CD14-positive monocyte (primary cell): ENCODE measurements at regions not wholly inside any gene's neighbourhood (a gene's known extent, or its start where the extent isn't known, plus 50 kb on each side); places are given as distances from the start of the nearest gene placed in this dataset.

Experiments
- DNase-seq, 3 donors: peaks; one replicate each; pipeline ENCODE4 v3.0.0-alpha.2; 2011 to 2022
- H2AFZ ChIP-seq: 2 replicates; pipeline ENCODE4 v1.6.0; 2012; ENCODE audit warnings: mild to moderate bottlenecking, low read depth, low read length, inconsistent platforms; ENCODE audit not compliant: insufficient read depth, poor library complexity, severe bottlenecking
- H3K27ac ChIP-seq, 2 donors: 1 replicate in 1 of 2; 2 replicates in 1 of 2; pipeline ENCODE4 v1.5.1; 2012 to 2013; ENCODE audit warnings: low read length in 2 of 2, control low read depth in 1 of 2, inconsistent platforms in 1 of 2, low read depth in 1 of 2, mild to moderate bottlenecking in 1 of 2
- H3K27me3 ChIP-seq, 2 donors: one replicate each; pipeline versions ENCODE4 v1.6.0 to v1.6.1; 2011 to 2013; ENCODE audit warnings: low read length in 2 of 2; ENCODE audit not compliant: control insufficient read depth in 2 of 2, insufficient read depth in 2 of 2
- H3K36me3 ChIP-seq, 2 donors: replicated peaks in 1 of 2; 1 replicate in 1 of 2; 2 replicates in 1 of 2; pipeline versions ENCODE4 v1.5.1 to v1.6.1; 2012 to 2013; ENCODE audit warnings: low read length in 2 of 2, control low read depth in 1 of 2, inconsistent platforms in 1 of 2, mild to moderate bottlenecking in 1 of 2; ENCODE audit not compliant: insufficient read depth in 2 of 2, control insufficient read depth in 1 of 2
- H3K4me1 ChIP-seq, 2 donors: 1 replicate in 1 of 2; 2 replicates in 1 of 2; pipeline versions ENCODE4 v1.5.1 to v1.6.1; 2012 to 2013; ENCODE audit warnings: low read length in 2 of 2, control low read depth in 1 of 2, inconsistent platforms in 1 of 2, mild to moderate bottlenecking in 1 of 2, moderate library complexity in 1 of 2; ENCODE audit not compliant: insufficient read depth in 2 of 2, control insufficient read depth in 1 of 2
- H3K4me2 ChIP-seq: replicated peaks from 2 replicates; pipeline ENCODE3; 2012; ENCODE audit warnings: low read length, moderate library complexity, mild to moderate bottlenecking; ENCODE audit not compliant: poor library complexity, severe bottlenecking; ENCODE audit errors: extremely low read depth
- H3K4me3 ChIP-seq, 3 experiments: fragments of 200-600 bp in 1 of 3; sonication (generic) in 1 of 3; replicated peaks in 1 of 3; 1 replicate in 2 of 3; 2 replicates in 1 of 3; pipeline ENCODE4 v1.5.1; 2011 to 2013; ENCODE audit warnings: low read length in 3 of 3, mild to moderate bottlenecking in 3 of 3, control low read depth in 2 of 3, low read depth in 2 of 3, inconsistent platforms in 1 of 3, moderate library complexity in 1 of 3
- H3K79me2 ChIP-seq: 2 replicates; pipeline ENCODE4 v1.6.0; 2012; ENCODE audit warnings: mild to moderate bottlenecking, control low read depth, inconsistent platforms, low read length, moderate library complexity; ENCODE audit not compliant: insufficient read depth
- H3K9ac ChIP-seq: 2 replicates; pipeline ENCODE4 v1.6.0; 2017; ENCODE audit warnings: low read length, mild to moderate bottlenecking; ENCODE audit not compliant: insufficient read depth, poor library complexity, severe bottlenecking
- H3K9me3 ChIP-seq, 2 donors: replicated peaks in 1 of 2; 1 replicate in 1 of 2; 2 replicates in 1 of 2; pipeline versions ENCODE4 v1.5.1 to v1.6.1; 2012 to 2013; ENCODE audit warnings: low read length in 2 of 2, control low read depth in 1 of 2; ENCODE audit not compliant: control insufficient read depth in 1 of 2, insufficient read depth in 1 of 2
- H4K20me1 ChIP-seq: 2 replicates; pipeline ENCODE4 v1.6.0; 2012; ENCODE audit warnings: mild to moderate bottlenecking, low read length, control low read depth, moderate library complexity; ENCODE audit not compliant: insufficient read depth
- H3K27ac Mint-ChIP-seq, 7 donors: one replicate each; pipeline ENCODE4 v1.8.0; 2020; ENCODE audit warnings: mild to moderate bottlenecking in 7 of 7, mixed read lengths in 7 of 7, moderate library complexity in 6 of 7, inconsistent platforms in 2 of 7
- H3K27me3 Mint-ChIP-seq, 3 donors: one replicate each; pipeline ENCODE4 v1.8.0; 2021 to 2022; ENCODE audit warnings: low read depth in 3 of 3, mild to moderate bottlenecking in 3 of 3, mixed read lengths in 3 of 3, moderate library complexity in 3 of 3, inconsistent platforms in 1 of 3
- H3K36me3 Mint-ChIP-seq, 2 donors: one replicate each; pipeline ENCODE4 v1.8.0; 2020; ENCODE audit warnings: mixed read lengths in 2 of 2, inconsistent platforms in 1 of 2, mild to moderate bottlenecking in 1 of 2
- H3K4me1 Mint-ChIP-seq: one replicate; pipeline ENCODE4 v1.8.0; 2020; ENCODE audit warnings: mild to moderate bottlenecking, mixed read lengths
- H3K4me3 Mint-ChIP-seq, 2 donors: one replicate each; pipeline ENCODE4 v1.8.0; 2020; ENCODE audit warnings: mild to moderate bottlenecking in 2 of 2, mixed read lengths in 2 of 2, moderate library complexity in 1 of 2
- H3K9me3 Mint-ChIP-seq, 7 donors: one replicate each; pipeline ENCODE4 v1.8.0; 2020 to 2022; ENCODE audit warnings: mixed read lengths in 7 of 7, mild to moderate bottlenecking in 6 of 7, moderate library complexity in 6 of 7, inconsistent platforms in 2 of 7
- WGBS: methylation state at CpG from one replicate; pipeline ENCODE4 v1.1.5; 2013; ENCODE audit warnings: missing lambda C conversion rate; ENCODE audit not compliant: insufficient coverage; 5-methylcytosine and 5-hydroxymethylcytosine counted together
- intact Hi-C, 2 donors: fragments of 100-400 bp; cut with micrococcal nuclease; formaldehyde crosslinking; loops; one replicate each; pipeline versions ENCODE4 v1.15.0 to v1.15.1; 2023
- TF ChIP-seq, protein P1 (sequence below): fragments of 200-600 bp; IDR thresholded peaks from one replicate; pipeline ENCODE4 v1.8.0; 2022; ENCODE audit warnings: antibody characterized with exemption, mild to moderate bottlenecking

DNA sequence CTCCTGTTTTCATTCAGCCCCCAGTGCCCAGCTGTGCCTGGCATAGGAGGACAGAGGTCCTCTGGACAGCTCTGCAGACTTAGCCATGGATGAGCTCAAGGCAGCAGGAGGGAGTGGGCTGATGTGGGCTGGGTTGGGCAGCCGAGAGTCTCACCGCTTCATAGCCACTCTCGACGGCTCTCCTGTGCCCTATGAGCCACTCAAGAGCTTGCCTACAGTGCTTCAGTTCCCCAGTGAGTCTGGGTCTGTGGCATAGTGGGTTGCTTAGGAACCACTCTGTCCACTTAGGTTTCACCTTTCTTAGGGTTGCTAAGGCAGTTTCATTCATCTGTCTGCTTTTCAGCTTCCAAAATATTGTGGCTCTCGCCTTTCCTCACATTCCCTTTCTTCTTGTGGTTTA lies 296.8 kb downstream of the ICE1 start:
- H3K4me2 ChIP-seq: no peak overlapping the region
- H3K4me1 ChIP-seq: no peaks in the 10 kb centered on the region
- no peaks in the 10 kb centered on the region for H3K79me2 ChIP-seq
- Mint-ChIP-seq H3K27me3 (no peaks in the 10 kb centered on the region), H3K27ac (no peak overlapping the region), H3K4me3 (no peak overlapping the region), H3K4me1 (no peaks in the 10 kb centered on the region), H3K9me3 (peaks cover 0 to 19% (median 7%) of the 10 kb centered on the region in 7 donors), H3K36me3 (no peaks in the 10 kb centered on the region)
- TF ChIP-seq, protein P1, sequence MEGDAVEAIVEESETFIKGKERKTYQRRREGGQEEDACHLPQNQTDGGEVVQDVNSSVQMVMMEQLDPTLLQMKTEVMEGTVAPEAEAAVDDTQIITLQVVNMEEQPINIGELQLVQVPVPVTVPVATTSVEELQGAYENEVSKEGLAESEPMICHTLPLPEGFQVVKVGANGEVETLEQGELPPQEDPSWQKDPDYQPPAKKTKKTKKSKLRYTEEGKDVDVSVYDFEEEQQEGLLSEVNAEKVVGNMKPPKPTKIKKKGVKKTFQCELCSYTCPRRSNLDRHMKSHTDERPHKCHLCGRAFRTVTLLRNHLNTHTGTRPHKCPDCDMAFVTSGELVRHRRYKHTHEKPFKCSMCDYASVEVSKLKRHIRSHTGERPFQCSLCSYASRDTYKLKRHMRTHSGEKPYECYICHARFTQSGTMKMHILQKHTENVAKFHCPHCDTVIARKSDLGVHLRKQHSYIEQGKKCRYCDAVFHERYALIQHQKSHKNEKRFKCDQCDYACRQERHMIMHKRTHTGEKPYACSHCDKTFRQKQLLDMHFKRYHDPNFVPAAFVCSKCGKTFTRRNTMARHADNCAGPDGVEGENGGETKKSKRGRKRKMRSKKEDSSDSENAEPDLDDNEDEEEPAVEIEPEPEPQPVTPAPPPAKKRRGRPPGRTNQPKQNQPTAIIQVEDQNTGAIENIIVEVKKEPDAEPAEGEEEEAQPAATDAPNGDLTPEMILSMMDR: no peak
- H3K9me3 ChIP-seq: peaks cover 5 to 9% of the 10 kb centered on the region in 2 donors
- H3K36me3 ChIP-seq: no peaks in the 10 kb centered on the region
- no peak overlapping the region for H3K27ac ChIP-seq
- no peaks in the 10 kb centered on the region for H3K27me3 ChIP-seq
- no peaks in the 10 kb centered on the region for H4K20me1 ChIP-seq
- DNase-seq: no peak
- intact Hi-C loops: no loop called here
- H3K4me3 ChIP-seq: no peak overlapping the region
- H3K9ac ChIP-seq: no peak overlapping the region
- WGBS: 100% methylated on average over 2 of the region's 5 CpGs
- H2AFZ ChIP-seq: no peak overlapping the region

DNA sequence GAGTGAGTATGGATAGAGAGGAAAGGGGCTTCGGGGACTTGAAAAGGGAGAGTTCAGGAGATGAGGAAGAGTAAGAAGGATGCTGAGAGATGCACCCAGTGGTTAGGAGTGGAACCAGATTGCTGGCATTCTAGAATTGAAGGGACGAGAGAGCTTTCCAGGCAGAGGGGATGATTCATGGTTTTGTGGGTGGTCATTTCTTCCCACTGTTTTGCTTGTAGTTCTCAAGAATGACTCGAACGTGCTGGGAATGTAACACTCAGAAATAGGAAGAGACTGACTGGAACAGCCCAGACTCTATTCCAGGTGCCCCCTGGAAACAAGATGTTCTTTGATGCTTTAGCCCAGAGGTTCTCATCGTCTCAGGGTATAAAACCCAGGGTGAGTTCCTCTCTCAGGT lies 294.2 kb downstream of the ICE1 start:
- Mint-ChIP-seq H3K9me3 (peaks cover 0 to 24% (median 7%) of the 10 kb centered on the region in 7 donors), H3K36me3 (no peaks in the 10 kb centered on the region), H3K4me3 (no peak overlapping the region), H3K27me3 (no peaks in the 10 kb centered on the region), H3K4me1 (no peaks in the 10 kb centered on the region), H3K27ac (no peak overlapping the region)
- DNase-seq: no peak
- Histone ChIP-seq H3K4me1 (no peaks in the 10 kb centered on the region), H3K4me2 (no peak overlapping the region), H3K27me3 (no peaks in the 10 kb centered on the region), H3K4me3 (no peak overlapping the region), H3K79me2 (no peaks in the 10 kb centered on the region), H2AFZ (no peak overlapping the region), H3K36me3 (no peaks in the 10 kb centered on the region), H4K20me1 (no peaks in the 10 kb centered on the region), H3K27ac (no peak overlapping the region), H3K9me3 (peaks cover 5 to 9% of the 10 kb centered on the region in 2 donors), H3K9ac (no peak overlapping the region)
- intact Hi-C loops: no loop called here
- WGBS: 85% methylated on average over 5 of the region's 5 CpGs
- TF ChIP-seq, protein P1: no peak
